ENCODE measurements at regions not wholly inside any gene's neighbourhood (a gene's known extent, or its start where the extent isn't known, plus 50 kb on each side); places are given as distances from the start of the nearest gene placed in this dataset.
"Not testable (repeated sequence)": the region's sequence is repeated elsewhere in the genome, so short reads cannot be mapped to it uniquely, and the experiment has no call there.

DNA sequence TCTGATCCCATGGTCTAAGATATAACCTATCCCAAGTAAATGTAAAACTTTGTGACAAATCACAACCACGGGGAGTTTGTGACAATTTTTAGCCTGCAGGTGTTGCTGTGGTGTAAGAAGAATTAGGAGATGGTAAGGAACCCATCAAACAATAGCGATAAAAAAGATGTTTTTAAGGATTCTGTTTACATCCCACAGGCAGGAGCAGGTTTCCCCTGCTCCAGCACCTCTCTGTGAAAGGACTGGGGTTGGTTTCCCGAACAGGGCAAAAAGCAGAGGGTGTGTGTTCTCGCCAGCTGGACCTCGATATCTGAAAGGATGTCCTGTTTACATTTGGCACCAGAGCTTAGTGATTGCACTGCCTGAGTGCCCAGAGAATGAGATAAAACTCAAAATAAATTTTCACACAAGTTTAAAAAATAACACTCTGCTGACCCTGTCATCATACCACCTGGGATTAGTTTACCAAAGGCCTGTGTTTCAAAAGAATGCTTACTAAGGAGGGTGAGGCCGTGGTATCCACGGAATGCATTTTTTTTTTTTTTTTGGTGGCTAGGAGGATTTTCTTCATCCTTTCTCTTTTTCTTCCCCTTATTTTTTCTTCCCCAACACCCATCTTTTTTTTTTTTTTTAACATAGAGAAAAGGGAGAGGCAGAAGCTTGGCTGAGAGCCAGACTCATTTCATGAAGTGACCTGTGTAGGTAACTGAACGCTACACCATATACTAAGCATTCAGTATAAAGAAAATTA, 151.8 kb upstream of the DPH6 start:
- DNase-seq: no peak

DNA sequence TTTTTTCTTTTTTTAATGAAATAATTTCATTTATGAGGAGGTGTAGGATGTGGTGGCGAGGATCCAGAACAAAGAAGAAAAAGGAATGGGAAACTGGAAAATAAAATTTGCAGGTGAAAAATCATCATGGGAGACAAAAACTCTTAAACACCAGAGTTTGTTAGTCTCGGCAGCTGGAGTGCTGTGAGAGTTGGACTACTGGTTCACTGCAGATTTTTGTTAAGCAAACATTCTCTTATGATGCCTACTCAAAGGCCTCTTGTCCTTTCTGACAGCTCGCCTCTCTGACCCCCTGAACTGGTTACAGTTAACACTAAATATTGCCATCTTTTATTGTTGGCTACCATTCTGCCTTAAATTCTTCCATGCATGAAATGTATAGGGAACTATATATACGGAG, 152.4 kb upstream of the DPH6 start:
- no peak for DNase-seq

DNA sequence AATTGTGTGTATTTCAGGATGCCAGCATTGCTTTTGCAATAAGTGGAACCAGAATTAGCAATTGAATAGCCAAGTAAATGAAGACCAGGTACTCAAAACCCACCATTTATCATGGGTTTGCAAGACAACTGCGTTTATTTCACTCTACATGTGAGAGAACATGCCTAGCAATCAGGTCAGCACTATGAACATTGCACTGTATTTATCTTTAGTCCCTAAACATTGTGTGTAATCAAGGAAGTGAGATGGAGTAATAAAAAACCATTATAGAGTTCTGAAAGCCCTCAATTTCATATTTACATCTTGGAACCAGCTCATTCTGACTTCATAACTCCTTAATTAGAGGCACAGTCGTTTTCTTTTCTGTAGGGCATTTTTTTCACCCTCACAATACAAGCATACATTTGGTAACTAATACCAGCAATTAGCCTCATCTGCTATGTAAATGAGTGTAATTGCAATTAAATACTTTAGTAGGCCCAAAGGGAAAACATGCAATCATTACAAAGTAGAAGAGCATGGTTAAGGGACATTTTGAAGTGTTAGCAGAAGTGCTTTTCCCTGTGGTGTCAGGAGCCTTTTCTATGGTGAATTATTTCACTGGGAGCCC, 153.1 kb upstream of the DPH6 start:
- DNase-seq: no peak

DNA sequence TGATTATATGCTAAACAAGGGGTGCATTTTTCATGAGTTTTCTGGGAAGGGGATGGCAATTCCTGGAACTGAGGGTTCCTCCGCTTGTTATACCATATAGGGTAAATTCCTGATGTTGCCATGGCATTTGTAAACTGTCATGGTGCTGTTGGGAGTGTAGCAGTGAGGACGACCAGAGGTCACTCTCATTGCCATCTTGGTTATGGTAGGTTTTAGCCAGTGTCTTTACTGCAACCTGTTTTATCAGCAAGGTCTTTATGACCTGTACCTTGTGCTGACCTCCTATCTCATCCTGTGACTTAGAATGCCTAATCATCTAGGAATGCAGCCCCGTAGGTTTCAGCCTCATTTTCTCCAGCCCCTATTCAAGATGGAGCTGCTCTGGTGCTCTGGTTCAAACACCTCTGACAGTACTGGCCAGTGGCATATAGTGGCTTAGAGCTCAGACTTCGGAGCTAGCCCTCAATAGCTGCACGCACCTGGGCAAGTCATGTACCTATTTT, 154.2 kb upstream of the DPH6 start:
- DNase-seq: not testable (repeated sequence)

DNA sequence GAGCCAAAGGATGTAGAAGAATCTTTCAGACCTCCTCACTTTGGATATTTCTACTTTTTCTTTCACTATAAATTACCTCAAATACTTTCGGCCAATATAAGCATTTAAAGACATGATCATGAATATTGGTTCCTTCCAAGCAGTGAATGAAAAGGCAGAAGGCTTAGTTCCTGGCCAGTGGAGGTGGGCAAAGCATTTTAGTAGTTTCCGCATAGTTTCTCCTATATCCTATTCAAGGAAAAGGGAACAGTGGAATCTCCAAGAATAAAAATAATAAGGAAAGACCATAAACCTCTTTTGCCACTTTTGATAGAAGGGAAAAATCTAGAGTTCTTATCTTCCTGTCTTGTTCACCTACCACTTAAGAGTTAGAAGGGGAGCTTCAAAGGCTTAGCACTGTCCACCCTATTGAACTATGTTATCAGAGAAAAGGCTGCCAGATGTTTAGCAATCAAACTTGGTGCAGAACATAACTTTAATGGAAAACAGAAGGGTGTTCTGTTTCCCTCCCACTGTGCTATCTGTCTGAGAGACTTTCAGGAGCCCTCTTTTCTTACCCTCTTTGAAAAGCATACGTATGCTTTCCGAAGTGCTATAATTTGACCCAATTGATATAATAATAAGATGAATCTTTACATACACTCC, 155.6 kb upstream of the DPH6 start:
- no peak for DNase-seq

DNA sequence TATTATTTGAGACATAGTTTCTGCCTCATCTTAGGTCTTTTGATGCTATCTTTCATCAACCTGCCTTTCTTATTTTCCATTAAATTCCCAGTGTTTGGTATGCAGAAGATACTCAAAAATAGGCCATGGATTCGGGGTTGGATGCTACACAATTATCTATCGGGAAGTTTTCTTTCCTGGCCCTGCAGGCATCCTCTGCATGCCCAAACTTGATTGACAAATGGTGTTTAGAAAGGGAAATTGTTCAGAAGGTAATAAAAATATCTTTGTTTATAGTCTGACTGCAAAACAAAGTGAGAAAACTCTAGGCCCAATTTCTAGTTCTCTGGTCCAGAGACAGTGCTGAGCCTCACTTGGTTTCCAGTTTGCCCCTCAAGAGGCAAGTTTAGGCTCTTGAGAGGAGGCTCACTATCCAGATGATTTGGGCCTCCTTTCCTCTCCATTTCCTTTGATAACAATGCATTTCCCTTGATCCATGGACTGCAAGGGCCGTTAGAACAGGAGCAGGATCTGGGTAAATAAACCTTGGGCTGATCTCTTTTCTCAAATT, 157.1 kb upstream of the DPH6 start:
- DNase-seq: no peak

DNA sequence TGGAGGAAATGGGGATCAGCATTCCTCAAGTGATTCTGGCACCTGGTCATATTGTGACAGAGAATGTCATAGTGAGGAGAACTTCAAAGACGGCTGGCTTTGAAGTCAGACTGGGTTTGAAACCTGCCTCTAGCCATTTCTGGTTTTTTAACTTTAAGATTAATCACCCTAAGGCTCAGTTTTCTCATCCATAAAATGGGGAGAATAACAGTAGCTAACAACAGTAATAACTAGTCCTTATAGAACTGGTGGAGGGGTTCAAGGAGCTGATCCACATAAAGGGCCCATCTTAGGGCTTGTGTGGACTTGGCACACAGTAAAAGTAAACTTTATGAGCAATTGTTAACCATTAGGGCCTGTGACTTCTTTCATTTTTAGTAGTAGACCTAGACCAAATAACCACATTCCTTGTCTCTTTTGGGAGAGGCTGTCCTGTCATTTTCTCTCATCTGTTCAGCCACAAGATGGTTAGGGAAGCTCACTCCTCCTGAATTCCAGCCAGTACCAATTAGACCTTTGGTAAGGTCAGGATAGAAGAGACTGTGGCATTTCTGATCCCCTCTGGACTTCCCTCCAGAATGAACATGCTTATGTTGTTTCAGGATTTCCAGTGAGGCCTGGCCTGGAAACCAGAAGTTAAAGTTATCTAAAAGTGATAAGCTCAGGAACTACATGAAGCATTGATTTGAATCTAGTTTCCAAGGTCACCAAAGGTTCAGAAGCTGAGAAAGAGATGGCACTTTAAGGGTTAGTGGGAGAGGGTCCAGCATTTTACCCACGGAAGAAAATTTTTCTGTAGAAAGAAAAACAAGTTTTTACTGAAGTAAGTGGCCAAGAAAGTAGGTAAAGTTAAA, 159.3 kb upstream of the DPH6 start:
- no peak for DNase-seq

DNA sequence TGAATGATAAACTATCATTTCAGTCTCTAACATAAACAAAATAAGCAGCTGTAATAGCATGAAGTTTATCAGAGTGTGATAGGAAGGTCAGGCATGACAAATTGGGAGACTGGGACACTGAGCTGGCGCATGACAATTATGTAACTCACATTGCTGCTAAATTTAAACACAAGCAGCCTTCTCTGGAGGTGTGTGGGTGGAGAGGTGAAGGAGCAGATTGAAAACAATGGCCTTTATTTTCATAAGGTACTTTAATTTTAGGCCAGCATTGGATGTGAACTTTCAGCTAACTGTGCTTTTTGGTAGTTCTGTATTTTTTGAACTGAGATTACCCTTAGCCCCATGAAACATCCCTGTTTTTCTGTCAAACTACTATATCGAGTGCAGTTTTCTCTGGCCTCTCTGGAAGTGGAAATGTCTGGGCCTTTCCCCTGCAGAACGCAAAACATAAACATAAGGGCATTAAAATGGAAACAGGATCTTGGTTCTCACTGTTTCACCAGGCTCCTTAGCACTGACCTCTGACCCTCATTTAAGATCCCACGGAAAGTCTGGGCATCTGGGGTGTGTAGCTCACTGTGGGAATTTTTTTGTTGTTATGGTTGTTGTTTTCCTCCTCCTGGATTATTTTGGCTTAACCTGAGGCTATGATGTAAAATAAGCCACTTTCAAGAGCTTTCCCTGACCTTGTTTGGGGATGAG, 160.1 kb upstream of the DPH6 start:
- peak; percentile 9 for DNase-seq

DNA sequence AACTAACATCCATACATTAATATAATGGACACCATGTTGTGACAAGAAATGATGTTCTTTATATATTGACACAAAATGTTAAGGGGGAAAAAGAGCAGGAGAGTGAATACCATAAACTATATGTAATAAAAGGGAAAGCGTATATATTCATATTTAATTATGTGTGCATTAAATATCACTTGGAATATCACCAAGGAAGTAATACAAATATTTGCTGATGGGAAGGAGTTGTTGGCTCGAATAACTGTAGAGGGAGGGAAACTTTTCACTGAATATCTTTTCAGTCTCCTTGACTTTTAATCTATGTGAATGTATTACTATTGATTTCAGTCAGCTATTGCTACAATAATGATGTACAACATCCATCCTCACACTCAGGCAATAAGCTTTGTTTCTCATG, 167.0 kb upstream of the DPH6 start:
- no peak for DNase-seq

DNA sequence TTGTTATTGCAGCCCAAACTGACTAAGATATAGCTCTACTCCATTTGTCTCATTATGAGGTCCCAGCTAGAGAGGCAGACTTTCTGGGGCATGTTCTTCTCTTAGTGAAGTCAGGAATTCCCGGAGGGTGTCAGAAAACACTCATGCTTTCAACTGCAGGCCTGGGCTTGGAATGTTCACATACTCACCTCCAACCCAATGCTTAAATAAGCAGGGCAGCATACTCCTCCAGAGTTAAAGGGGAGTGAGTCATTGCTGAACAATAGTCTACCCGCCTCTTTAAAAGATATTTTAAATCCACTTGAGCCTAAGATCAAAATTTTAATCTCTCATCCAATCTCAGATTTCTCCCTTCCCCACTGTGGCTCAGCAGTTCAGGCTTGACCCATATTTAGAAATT, 167.8 kb upstream of the DPH6 start:
- no peak for DNase-seq

DNA sequence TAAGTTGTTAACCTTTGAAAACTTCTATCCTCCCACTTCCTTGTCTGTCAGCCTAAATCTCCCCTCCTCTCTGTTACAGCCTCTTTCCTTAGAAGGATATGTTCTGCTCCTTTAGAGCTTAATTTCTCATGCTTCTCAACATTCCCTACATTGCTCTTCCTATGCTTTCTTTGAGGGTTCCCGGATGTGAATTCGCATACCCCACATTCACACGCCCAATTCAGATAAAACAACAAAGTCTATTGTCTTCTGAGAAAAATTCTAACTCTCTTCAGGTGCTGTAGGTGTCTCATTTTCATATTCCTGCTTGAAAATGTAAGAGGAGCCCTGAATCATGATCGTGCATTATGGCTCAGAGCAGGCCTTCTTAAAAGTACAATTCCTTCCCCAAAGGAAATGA, 171.8 kb upstream of the DPH6 start:
- DNase-seq: no peak

DNA sequence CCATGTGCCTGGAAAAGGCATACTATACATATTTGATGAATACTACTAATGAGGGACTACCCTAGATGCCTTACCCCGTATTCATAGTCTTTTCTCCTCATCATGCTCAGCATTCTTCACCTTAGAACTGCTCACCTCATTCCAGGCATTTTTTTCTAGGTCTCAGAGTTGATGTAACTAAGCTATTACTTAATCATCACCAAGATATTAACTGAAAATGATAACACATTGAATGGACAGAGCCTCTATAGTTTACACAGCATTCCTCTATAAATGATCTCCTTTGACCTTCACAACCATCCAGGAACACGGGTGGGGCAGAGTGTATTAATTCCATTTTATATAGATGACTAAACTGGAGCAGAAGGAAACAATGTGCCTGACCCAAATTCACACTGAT, 174.1 kb upstream of the DPH6 start:
- DNase-seq: no peak

DNA sequence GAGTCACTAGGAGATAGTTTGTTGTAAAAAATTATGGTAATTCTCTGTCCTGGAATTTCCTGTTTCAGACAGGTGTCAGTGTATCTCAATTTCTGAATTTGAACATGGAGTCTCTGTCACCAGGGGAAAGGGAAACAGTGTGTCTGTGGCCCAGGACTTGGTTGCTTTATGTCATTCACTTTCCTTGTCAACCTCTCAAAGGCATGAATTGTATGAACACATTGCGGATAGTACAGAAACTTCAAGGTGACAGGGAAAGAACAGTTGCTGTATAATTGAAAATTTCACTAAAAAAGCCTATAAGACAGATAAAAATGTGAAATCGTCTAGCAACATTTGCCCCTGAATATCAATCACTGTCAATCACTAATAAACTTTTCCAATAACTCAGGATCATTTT, 175.0 kb upstream of the DPH6 start:
- DNase-seq: no peak

DNA sequence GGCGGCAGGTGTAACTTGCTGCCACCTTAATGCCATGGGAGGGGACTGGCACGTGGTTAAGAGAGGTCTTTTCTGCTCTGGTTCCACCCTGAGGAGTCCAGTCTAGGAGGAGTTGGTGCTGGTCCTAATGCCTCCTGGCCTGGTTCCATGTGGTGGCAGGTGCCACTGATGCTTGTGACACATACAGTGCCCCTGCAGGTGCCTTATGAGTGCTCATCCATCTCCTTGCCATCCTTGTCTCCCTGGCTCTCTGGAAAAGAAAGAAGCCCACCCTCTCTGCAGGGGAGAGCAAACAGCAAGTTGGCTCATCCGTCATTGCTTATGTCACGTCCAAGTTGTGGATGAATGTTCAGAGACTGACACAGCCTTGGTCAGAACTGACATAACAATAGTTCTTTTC, 175.8 kb upstream of the DPH6 start:
- DNase-seq: no peak

DNA sequence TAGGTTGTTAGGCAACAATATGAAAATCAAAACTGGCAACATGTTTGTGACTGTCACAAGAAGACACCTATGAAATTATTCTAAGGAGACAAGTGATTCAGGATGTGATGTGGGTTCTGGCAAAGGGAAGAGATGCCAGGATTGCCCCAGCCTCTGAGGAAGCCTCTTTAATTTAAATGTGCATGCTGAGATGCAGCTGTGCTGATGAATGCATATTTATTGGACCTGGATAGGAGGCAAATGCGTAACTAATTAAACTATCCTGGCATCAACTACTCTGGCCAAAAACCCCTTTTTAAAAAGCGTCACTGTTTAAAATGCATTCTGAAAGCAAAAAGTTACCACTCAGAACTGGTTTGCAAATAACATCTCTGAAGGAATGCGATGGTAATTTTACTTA, 176.5 kb upstream of the DPH6 start:
- DNase-seq: no peak

DNA sequence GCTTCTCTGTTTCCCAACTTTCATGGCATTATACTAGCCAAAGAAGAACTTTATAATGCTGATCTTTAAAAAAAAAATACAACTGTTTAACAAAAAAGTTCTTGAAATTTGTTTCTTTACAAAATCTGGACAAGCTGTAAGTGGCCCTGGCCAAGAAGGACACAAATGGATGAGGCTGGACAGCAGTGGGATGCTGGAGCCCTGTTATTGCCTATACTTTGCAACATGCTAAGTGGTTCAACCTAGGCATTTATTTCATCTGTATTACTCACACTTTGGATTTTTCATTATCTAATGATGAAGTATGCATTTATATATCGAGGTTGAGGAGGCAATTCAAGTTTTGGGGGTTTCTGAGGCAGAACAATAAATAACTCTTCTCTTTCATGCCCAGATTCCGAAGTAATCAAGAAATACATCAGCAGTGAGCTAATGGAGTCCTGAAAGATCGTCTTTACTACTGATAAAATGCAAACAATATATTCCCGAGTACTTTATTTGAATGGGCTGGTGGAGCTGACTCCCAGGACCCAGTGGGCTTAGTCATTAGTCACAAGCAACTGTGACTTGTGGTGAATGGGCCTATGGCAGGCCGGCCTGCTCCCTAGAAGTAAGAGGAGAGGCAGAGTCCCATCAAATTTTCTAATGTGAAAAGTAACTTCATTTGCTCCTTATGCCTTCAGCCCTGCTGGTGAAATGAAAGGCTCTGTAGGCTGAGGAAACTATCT, 177.3 kb upstream of the DPH6 start:
- DNase-seq: no peak

DNA sequence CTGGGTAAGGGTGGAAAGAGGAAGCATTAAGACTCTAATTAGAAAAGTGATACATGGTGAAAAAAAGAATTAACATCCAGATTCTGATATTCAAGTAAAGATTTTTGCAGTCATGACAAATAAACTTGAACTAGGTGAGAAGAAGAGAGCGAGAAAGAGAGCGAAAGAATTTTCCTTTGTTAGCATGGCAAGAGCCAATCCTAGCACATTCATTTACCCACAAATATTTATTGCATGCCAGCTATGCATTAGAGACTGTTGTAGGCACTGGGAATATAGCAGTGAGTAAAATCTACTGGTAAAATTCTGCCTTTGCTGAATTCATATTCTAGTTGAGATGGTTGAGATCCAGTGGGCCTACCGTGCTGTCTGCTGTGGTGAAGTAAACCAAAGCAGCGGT, 177.9 kb upstream of the DPH6 start:
- DNase-seq: no peak

DNA sequence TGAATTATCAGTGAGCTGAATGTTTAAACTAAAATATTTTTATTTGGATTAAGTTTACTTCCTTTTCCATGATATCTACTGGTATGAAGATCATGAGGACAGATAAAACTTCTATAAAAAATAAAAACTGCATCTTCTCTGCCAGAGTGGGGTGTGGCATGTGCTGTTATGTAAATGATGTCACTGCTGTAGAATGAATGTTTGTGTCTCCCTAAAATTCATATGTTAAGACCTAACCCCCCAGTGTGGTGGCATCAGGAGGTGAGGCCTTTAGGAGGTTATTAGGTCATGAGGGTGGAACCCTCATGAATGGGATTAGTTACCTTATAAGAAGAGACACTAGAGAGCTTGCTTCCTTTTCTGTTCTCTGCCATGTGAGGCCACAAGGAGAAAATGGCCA, 178.7 kb upstream of the DPH6 start:
- DNase-seq: no peak

DNA sequence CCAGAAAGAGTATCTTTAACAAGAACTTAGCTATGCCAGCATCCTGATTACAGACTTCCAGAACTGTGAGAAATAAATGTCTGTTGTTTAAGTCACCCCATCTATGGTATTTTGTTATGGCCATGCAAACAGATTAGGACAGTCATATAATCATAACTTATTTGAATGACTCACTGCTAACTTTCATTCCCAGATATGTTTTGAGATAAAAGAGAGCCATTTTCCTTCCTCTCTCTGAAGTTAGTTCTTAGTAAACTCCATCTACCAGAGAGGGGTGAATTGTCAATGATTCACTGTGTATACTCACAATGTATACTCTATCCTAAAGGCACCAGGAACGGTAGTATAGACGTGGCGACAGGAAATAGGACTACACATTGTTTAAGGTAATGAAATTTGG, 179.4 kb upstream of the DPH6 start:
- DNase-seq: no peak

DNA sequence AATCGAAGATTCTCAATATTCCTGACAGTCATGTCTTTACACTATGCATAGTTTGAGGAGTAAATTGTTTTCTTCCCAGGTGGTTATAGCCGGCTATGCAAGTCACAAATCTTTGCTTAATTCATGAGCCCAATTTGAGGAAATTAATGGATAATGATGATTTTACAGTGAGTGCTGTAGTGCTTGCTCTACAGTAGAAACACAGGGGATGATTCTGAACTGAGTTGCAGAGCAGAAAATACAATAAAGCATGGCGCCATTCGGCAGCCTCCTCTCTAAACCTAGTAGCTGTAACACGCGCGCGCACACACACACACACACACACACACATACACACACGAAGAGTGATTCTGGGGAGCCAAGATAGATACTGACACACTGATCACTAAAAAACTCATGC, 181.7 kb upstream of the DPH6 start:
- DNase-seq: no peak

DNA sequence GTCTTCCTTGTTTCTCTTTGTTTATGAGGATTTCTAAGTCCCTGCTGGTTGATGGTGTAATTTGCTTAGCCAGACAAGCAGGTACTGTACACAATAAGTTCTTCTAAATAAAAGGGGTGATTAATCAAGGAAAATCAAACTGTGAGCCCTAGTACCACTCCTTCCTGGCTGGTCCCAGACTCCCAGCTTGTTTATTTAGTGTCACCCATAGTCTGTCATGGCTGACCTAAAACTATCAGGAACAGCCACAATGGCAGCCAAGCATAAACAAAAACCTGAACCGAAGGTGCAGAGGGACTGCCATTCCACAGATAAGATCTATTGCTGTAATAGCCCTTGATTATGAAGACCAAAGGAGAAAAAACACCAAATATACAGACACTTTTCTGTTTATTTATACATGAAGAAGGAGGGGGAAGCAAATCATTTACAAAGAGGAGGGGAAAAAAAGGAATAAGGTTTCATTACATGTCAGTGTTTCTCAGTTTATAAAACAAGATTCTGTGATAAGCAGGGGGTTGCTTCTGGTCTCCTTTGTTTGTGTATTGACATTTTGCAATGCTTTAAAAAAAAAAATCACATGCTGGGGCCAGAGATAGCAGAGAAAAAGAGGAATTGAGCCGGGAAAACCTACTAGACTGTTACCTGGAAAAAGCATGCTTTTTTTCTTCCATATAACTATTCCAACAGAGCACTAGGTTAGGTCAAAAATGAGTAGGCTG, 182.4 kb upstream of the DPH6 start:
- no peak for DNase-seq

Measured in NCI-H82 (cell line).